ENCODE measurements at regions not wholly inside any gene's neighbourhood (a gene's known extent, or its start where the extent isn't known, plus 50 kb on each side); places are given as distances from the start of the nearest gene placed in this dataset.

DNA sequence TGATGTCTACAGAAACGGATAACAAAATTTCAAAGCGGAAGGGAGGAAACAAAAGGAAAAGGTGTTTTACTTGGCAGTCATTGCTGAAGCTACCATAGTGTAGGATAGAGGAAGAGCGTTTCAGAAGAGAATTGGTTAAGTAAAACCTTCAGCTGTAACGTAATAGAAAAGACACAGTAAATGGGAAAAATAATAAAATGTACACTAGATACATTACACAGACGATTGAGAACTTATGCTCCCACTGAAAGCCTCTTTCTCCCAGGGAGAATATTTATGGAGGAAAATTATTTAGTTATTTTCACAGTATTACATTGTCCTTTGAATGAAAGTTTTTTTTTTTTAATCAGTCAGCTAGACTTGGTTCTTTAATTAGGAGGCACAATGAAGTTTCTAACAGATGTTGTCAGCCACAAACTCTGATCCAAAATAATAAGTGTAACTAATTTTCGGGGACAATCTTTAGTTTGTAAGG is 90.7 kb upstream of the PRDM1 start:
- Histone ChIP-seq H3K36me3 (no peaks in the 10 kb centered on the region), H3K9me3 (no peaks in the 10 kb centered on the region), H3K27ac (peak overlapping the region in 3 of 4 donors; percentile 18 to 88 (median 66)), H3K4me1 (peaks cover 0 to 37% (median 8%) of the 10 kb centered on the region in 4 donors), H3K4me3 (peak overlapping the region in 3 of 4 donors; percentile 36 to 68 (median 68)), H3K27me3 (peaks cover 0 to 43% of the 10 kb centered on the region in 2 donors)
- no peak for DNase-seq (ENCODE audit: low spot score in 2 of 2)
- WGBS, 2 donors = 28% methylated on average over 6 of the region's 6 CpGs
- TF ChIP-seq POLR2A (IDR thresholded peaks at IDR 0.05) (no peak), EP300 (IDR thresholded peaks at IDR 0.05) (no peak)
- TF ChIP-seq, protein P1, sequence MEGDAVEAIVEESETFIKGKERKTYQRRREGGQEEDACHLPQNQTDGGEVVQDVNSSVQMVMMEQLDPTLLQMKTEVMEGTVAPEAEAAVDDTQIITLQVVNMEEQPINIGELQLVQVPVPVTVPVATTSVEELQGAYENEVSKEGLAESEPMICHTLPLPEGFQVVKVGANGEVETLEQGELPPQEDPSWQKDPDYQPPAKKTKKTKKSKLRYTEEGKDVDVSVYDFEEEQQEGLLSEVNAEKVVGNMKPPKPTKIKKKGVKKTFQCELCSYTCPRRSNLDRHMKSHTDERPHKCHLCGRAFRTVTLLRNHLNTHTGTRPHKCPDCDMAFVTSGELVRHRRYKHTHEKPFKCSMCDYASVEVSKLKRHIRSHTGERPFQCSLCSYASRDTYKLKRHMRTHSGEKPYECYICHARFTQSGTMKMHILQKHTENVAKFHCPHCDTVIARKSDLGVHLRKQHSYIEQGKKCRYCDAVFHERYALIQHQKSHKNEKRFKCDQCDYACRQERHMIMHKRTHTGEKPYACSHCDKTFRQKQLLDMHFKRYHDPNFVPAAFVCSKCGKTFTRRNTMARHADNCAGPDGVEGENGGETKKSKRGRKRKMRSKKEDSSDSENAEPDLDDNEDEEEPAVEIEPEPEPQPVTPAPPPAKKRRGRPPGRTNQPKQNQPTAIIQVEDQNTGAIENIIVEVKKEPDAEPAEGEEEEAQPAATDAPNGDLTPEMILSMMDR (IDR thresholded peaks at IDR 0.05) = no peak

DNA sequence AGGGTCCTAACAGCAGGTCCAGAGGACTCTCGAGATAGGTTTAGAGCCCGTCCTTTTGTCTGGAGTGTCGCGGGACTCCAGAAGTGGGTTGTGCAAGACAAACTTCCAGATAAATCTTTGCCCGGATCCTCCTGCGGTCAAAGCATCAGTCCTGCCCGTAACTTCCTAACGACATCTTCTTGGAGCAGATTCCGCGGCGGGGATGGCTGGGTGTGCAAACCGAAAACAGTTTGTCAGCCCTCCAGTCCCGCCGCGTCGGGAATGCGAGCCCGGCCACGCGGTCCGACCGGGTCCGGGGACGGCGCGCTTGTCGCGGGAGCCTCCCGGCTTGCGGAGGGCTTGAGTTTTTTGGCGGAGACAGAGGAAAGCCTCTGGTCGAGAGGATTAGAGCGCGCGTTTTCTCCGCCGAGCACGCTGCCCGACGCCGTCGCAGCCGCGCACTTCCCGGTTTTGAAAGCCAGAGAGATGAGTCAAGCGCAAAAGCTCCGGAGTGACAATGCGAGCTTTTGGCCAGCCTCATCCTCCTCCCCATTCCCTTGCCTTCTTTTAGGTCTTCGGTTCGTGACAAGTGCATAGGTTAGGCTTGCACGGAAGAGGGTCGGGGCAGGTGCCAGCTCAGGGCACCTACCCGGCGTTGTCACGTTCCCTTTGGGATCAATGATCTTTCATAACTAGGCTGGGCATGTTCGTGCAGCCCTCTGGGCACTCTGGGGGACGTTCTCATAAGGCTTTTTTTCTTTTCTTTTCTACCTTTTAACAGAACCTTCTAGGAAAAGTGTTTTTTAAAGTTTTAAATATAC is 91.3 kb upstream of the PRDM1 start:
- 1% methylated on average over 41 to 53 of the region's 57 CpGs for whole genome bisulfite sequencing, 2 donors
- Histone ChIP-seq H3K27me3 (peaks cover 0 to 42% of the 10 kb centered on the region in 2 donors), H3K4me3 (peak overlapping the region; percentile 36 to 71 (median 68)), H3K27ac (peak overlapping the region; percentile 10 to 88 (median 72)), H3K36me3 (no peaks in the 10 kb centered on the region), H3K9me3 (no peaks in the 10 kb centered on the region), H3K4me1 (peaks cover 0 to 37% (median 8%) of the 10 kb centered on the region in 4 donors)
- DNase-seq (ENCODE audit: low spot score in 2 of 2) = peak; percentile 37 to 61
- TF ChIP-seq, protein P1 (IDR thresholded peaks at IDR 0.05) = no peak
- TF ChIP-seq EP300 (IDR thresholded peaks at IDR 0.05) (peak in 1 of 2 donors; percentile 33), POLR2A (IDR thresholded peaks at IDR 0.05) (peak; percentile 13 to 32)

DNA sequence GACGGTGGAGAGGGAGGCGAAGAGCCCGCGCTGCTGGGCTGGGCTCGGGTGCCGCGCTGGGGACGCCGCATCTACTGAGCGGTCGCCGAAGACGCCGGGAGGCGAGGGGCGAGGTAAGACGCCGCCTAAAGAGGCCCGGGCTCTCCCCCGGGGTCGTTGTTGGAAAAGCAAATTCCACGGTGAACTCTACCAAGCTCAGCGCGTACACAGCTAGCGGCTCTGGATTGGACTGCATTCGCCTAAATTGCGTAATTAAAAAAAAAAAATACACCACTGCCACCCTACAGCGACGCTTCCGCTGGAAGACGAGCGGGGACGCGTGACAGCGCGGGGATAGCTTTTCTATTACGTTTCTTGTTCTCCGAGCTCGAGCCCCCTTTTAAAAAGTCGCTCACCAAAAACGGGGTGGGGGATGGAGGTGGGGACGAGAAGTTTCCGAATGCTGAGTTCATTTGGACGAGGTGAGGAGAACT is 92.0 kb upstream of the PRDM1 start:
- Histone ChIP-seq H3K4me3 (peak overlapping the region; percentile 36 to 71 (median 68)), H3K27ac (peak overlapping the region; percentile 10 to 88 (median 72)), H3K36me3 (no peaks in the 10 kb centered on the region), H3K9me3 (no peaks in the 10 kb centered on the region), H3K27me3 (peaks cover 0 to 37% of the 10 kb centered on the region in 2 donors), H3K4me1 (peaks cover 0 to 37% (median 8%) of the 10 kb centered on the region in 4 donors)
- TF ChIP-seq EP300 (IDR thresholded peaks at IDR 0.05) = peak in 1 of 2 donors; percentile 56
- TF ChIP-seq, protein P1 (IDR thresholded peaks at IDR 0.05) = no peak
- TF ChIP-seq POLR2A (IDR thresholded peaks at IDR 0.05) = peak; percentile 3 to 37
- WGBS, 2 donors = 5 to 9% methylated on average over 43 to 44 of the region's 44 CpGs
- DNase-seq (ENCODE audit: low spot score in 2 of 2) = no peak

DNA sequence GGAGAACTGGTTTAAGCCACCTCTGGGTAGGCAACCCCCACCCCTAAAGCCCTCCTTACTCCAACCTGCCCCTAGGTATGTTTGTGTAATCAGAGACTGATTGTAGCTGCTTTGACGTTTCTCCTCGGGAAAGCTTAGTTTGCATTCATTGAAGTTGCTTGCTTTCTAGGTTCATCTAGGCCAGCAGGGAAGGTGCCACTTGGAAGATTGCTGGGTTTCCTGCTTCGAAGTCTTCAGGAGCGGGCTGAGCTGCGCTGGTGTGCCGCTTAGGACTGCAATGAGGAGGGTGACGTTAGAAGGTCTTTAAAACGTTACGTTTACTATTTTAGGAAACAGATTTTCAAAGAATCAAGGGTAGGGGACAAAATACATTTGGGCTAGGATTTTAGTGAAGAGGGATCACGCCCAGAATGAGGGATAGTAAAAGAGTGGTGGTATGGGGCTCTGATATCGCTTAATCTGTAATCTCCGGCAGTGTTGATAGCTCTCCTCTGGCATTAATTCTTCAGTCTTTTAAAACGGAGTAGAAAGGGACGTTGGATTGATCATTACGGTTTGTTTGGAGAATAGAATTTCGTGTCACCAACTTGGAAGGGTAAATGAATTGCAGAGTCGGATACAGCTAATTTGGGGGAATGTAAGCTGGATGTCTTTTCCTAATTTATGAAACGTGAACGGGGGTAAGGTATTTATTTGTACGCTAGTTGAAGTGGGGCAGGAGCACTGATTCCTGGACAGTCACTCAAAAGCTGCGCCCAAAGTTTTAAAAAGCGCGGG is 92.6 kb upstream of the PRDM1 start:
- H3K27me3 ChIP-seq = peaks cover 0 to 39% of the 10 kb centered on the region in 2 donors
- WGBS, 2 donors = 30 to 38% methylated on average over 23 of the region's 23 CpGs
- no peaks in the 10 kb centered on the region for H3K36me3 ChIP-seq
- H3K4me1 ChIP-seq = peaks cover 0 to 37% (median 8%) of the 10 kb centered on the region in 4 donors
- TF ChIP-seq POLR2A (IDR thresholded peaks at IDR 0.05) (no peak), EP300 (IDR thresholded peaks at IDR 0.05) (no peak)
- TF ChIP-seq, protein P1 (IDR thresholded peaks at IDR 0.05) = no peak
- H3K9me3 ChIP-seq = no peaks in the 10 kb centered on the region
- H3K4me3 ChIP-seq = peak overlapping the region; percentile 36 to 71 (median 68)
- DNase-seq (ENCODE audit: low spot score in 2 of 2) = no peak
- peak overlapping the region in 3 of 4 donors; percentile 66 to 88 (median 78) for H3K27ac ChIP-seq
